ENCODE measurements at regions not wholly inside any gene's neighbourhood (a gene's known extent, or its start where the extent isn't known, plus 50 kb on each side); places are given as distances from the start of the nearest gene placed in this dataset.
A peak's percentile ranks its signal among the peaks of the same experiment; 100 is the strongest.
"Not testable (repeated sequence)": the region's sequence is repeated elsewhere in the genome, so short reads cannot be mapped to it uniquely, and the experiment has no call there.

- DNase-seq (ENCODE audit: low spot score), result no peak
- ChIA-PET CTCF (interaction anchor here (0.7 to 0.8 kb wide), 2 partner anchors 20 to 112 kb away, joined by 3 read pairs; no protein-coding TSS in a partner anchor), POLR2A (ENCODE audit: low non-redundant PET) (interaction anchor here (0.7 kb wide), 1 partner anchor 9 kb away, joined by 3 read pairs; no protein-coding TSS in a partner anchor)
- H3K27ac ChIP-seq, result no peak overlapping the region
- no peak for TF ChIP-seq CTCF (conservative IDR thresholded peaks at IDR 0.05; ENCODE audit: low read depth)
Observed at GRCh38 chr16:88306860-88307545, 75.8 kb upstream of the ZNF469 start.

- H3K27ac ChIP-seq, result no peak overlapping the region
- POLR2A ChIA-PET (ENCODE audit: low non-redundant PET), result no interaction called here
- DNase-seq (ENCODE audit: low spot score), result no peak
- CTCF ChIA-PET, result no interaction called here
- TF ChIP-seq CTCF (conservative IDR thresholded peaks at IDR 0.05; ENCODE audit: low read depth), result no peak
Observed at GRCh38 chr16:88308441-88309173, 74.2 kb upstream of the ZNF469 start.

- POLR2A ChIA-PET (ENCODE audit: low non-redundant PET), result no interaction called here
- no peak for TF ChIP-seq CTCF (conservative IDR thresholded peaks at IDR 0.05; ENCODE audit: low read depth)
- H3K27ac ChIP-seq, result no peak overlapping the region
- CTCF ChIA-PET, result no interaction called here
- no peak for DNase-seq (ENCODE audit: low spot score)
Observed at GRCh38 chr16:88309174-88309907, 73.4 kb upstream of the ZNF469 start.

- H3K27ac ChIP-seq, result no peak overlapping the region
- ChIA-PET POLR2A (ENCODE audit: low non-redundant PET) (no interaction called here), CTCF (no interaction called here)
- peak; percentile 28 for TF ChIP-seq CTCF (conservative IDR thresholded peaks at IDR 0.05; ENCODE audit: low read depth)
- DNase-seq (ENCODE audit: low spot score), result no peak
Observed at GRCh38 chr16:88309908-88310265, 72.9 kb upstream of the ZNF469 start.

GRCh38 chr16:88310796-88311605 lies 71.8 kb upstream of the ZNF469 start:
- TF ChIP-seq CTCF (conservative IDR thresholded peaks at IDR 0.05; ENCODE audit: low read depth), result no peak
- H3K27ac ChIP-seq, result no peak overlapping the region
- CTCF ChIA-PET, result interaction anchor here (1.3 kb wide), 1 partner anchor 24 kb away, joined by 3 read pairs; no protein-coding TSS in a partner anchor
- POLR2A ChIA-PET (ENCODE audit: low non-redundant PET), result no interaction called here
- DNase-seq (ENCODE audit: low spot score), result no peak

- POLR2A ChIA-PET (ENCODE audit: low non-redundant PET), result not testable (repeated sequence)
Observed at GRCh38 chr16:88311860-88312259, 70.9 kb upstream of the ZNF469 start.

More at GRCh38 chr16:88311860-88312259, 70.9 kb upstream of the ZNF469 start:
- not testable (repeated sequence) for H3K27ac ChIP-seq; DNase-seq (ENCODE audit: low spot score)
- CTCF ChIA-PET, result interaction anchor here (0.6 to 1.3 kb wide), 2 partner anchors 24 to 234 kb away, joined by 3 read pairs; no protein-coding TSS in a partner anchor

All from RWPE1 (cell line).